ENCODE measurements at regions not wholly inside any gene's neighbourhood (a gene's known extent, or its start where the extent isn't known, plus 50 kb on each side); places are given as distances from the start of the nearest gene placed in this dataset.

GRCh38 chrX:69307029-69307428 is 141.8 kb upstream of the PJA1 start:
- TF ChIP-seq CTCF (IDR thresholded peaks at IDR 0.05), result no peak
- TF ChIP-seq POLR2A (IDR thresholded peaks at IDR 0.05), result no peak
